ENCODE measurements at regions not wholly inside any gene's neighbourhood (a gene's known extent, or its start where the extent isn't known, plus 50 kb on each side); places are given as distances from the start of the nearest gene placed in this dataset.
"Not testable (repeated sequence)": the region's sequence is repeated elsewhere in the genome, so short reads cannot be mapped to it uniquely, and the experiment has no call there.

GRCh38 chr5:117681431-117682254 lies 1107.0 kb upstream of the SEMA6A start:
- DNase-seq = no peak

- no peak for DNase-seq
These were observed 1105.8 kb upstream of the SEMA6A start for GRCh38 chr5:117680426-117680825.

GRCh38 chr5:117679046-117679445 lies 1104.4 kb upstream of the SEMA6A start:
- DNase-seq = no peak

- DNase-seq = no peak
These were observed 1101.0 kb upstream of the SEMA6A start for GRCh38 chr5:117675646-117676045.

- no peak for DNase-seq
These were observed 1096.9 kb upstream of the SEMA6A start for GRCh38 chr5:117671551-117671950.

GRCh38 chr5:117667105-117667504 lies 1092.5 kb upstream of the SEMA6A start:
- no peak for DNase-seq

- DNase-seq = no peak
These were observed 1090.5 kb upstream of the SEMA6A start for GRCh38 chr5:117665121-117665520.

GRCh38 chr5:117662361-117662760 lies 1087.7 kb upstream of the SEMA6A start:
- DNase-seq = no peak

GRCh38 chr5:117657541-117657940 lies 1082.9 kb upstream of the SEMA6A start:
- DNase-seq = no peak

- DNase-seq = no peak
These were observed 1078.3 kb upstream of the SEMA6A start for GRCh38 chr5:117652958-117653280.

- no peak for DNase-seq
These were observed 1077.7 kb upstream of the SEMA6A start for GRCh38 chr5:117652036-117652957.

- DNase-seq = no peak
These were observed 1075.2 kb upstream of the SEMA6A start for GRCh38 chr5:117649821-117650220.

GRCh38 chr5:117645400-117645799 lies 1070.8 kb upstream of the SEMA6A start:
- no peak for DNase-seq

- DNase-seq = no peak
These were observed 1064.0 kb upstream of the SEMA6A start for GRCh38 chr5:117638581-117638980.

GRCh38 chr5:117633093-117633492 lies 1058.5 kb upstream of the SEMA6A start:
- DNase-seq = no peak

GRCh38 chr5:117624201-117624600 lies 1049.6 kb upstream of the SEMA6A start:
- DNase-seq = no peak

GRCh38 chr5:117623042-117623805 lies 1048.6 kb upstream of the SEMA6A start:
- no peak for DNase-seq

- no peak for DNase-seq
These were observed 1047.3 kb upstream of the SEMA6A start for GRCh38 chr5:117621921-117622320.

GRCh38 chr5:117615226-117615625 lies 1040.6 kb upstream of the SEMA6A start:
- DNase-seq = no peak

GRCh38 chr5:117614408-117614807 lies 1039.8 kb upstream of the SEMA6A start:
- no peak for DNase-seq

- no peak for DNase-seq
These were observed 1030.2 kb upstream of the SEMA6A start for GRCh38 chr5:117604845-117605244.

GRCh38 chr5:117599811-117600210 lies 1025.2 kb upstream of the SEMA6A start:
- DNase-seq = not testable (repeated sequence)

- DNase-seq = no peak
These were observed 1019.5 kb upstream of the SEMA6A start for GRCh38 chr5:117594166-117594565.

Measured in CD4-positive, alpha-beta T cell treated with Interleukin-1 beta for 1 hour (primary cell).